Fibroblast of lung (primary cell): ENCODE measurements at regions not wholly inside any gene's neighbourhood (a gene's known extent, or its start where the extent isn't known, plus 50 kb on each side); places are given as distances from the start of the nearest gene placed in this dataset.

Source experiments
- DNase-seq, 2 donors: peaks; one replicate each; pipeline versions ENCODE4 v3.0.0 to v3.0.0-alpha.2; 2010; ENCODE audit warnings: low read depth in 2 of 2
- H2AFZ ChIP-seq: 2 replicates; pipeline ENCODE4 v1.5.1; 2012; ENCODE audit warnings: low read length, control low read depth, inconsistent platforms
- H3K27ac ChIP-seq: 2 replicates; pipeline ENCODE4 v1.5.1; 2011; ENCODE audit warnings: low read length, control low read depth; ENCODE audit not compliant: insufficient read depth
- H3K27me3 ChIP-seq: 2 replicates; pipeline ENCODE4 v1.5.1; 2011; ENCODE audit warnings: mild to moderate bottlenecking, low read length; ENCODE audit not compliant: control insufficient read depth, insufficient read depth
- H3K36me3 ChIP-seq: 2 replicates; pipeline ENCODE4 v1.5.1; 2011; ENCODE audit warnings: low read length; ENCODE audit not compliant: control insufficient read depth, insufficient read depth
- H3K4me1 ChIP-seq: 2 replicates; pipeline ENCODE4 v1.5.1; 2011; ENCODE audit warnings: low read length; ENCODE audit not compliant: control insufficient read depth, insufficient read depth; ENCODE audit errors: extremely low read depth
- H3K4me2 ChIP-seq: 2 replicates; pipeline ENCODE4 v1.5.1; 2011; ENCODE audit warnings: low read length, control low read depth; ENCODE audit not compliant: insufficient read depth; ENCODE audit errors: extremely low read depth
- H3K4me3 ChIP-seq, 4 experiments: fragments of 200-600 bp in 1 of 4; sonication (generic) in 1 of 4; replicated peaks in 1 of 4; 2 replicates each; pipeline ENCODE4 v1.5.1; 2011 to 2016; ENCODE audit warnings: low read length in 4 of 4, low read depth in 3 of 4, mild to moderate bottlenecking in 3 of 4, control low read depth in 2 of 4, inconsistent platforms in 1 of 4, mixed read lengths in 1 of 4; ENCODE audit not compliant: insufficient read depth in 1 of 4; ENCODE audit errors: control extremely low read depth in 1 of 4
- H3K79me2 ChIP-seq: 2 replicates; pipeline ENCODE4 v1.5.1; 2012; ENCODE audit warnings: mild to moderate bottlenecking, low read length, inconsistent platforms; ENCODE audit not compliant: control insufficient read depth, insufficient read depth
- H3K9ac ChIP-seq: 2 replicates; pipeline ENCODE4 v1.5.1; 2011; ENCODE audit warnings: mild to moderate bottlenecking, low read length, control low read depth; ENCODE audit not compliant: insufficient read depth
- H3K9me3 ChIP-seq: 2 replicates; pipeline ENCODE4 v1.5.1; 2012; ENCODE audit warnings: low read depth, low read length; ENCODE audit not compliant: control insufficient read depth, insufficient read depth
- H4K20me1 ChIP-seq: 2 replicates; pipeline ENCODE4 v1.5.1; 2011; ENCODE audit warnings: low read length; ENCODE audit not compliant: control insufficient read depth, insufficient read depth; ENCODE audit errors: extremely low read depth
- EZH2 ChIP-seq: IDR thresholded peaks from 2 replicates; pipeline ENCODE4 v1.5.1; 2012; ENCODE audit warnings: low read length, control low read depth, mild to moderate bottlenecking; ENCODE audit errors: missing control alignments
- TF ChIP-seq, protein P1 (sequence below), 2 donors: IDR thresholded peaks in 1 of 2; conservative IDR thresholded peaks in 1 of 2; 1 replicate in 1 of 2; 2 replicates in 1 of 2; pipeline ENCODE4 v1.5.1; 2011 to 2012; ENCODE audit warnings: low read length in 2 of 2, control low read depth in 1 of 2, inconsistent platforms in 1 of 2, low read depth in 1 of 2, mild to moderate bottlenecking in 1 of 2

DNA sequence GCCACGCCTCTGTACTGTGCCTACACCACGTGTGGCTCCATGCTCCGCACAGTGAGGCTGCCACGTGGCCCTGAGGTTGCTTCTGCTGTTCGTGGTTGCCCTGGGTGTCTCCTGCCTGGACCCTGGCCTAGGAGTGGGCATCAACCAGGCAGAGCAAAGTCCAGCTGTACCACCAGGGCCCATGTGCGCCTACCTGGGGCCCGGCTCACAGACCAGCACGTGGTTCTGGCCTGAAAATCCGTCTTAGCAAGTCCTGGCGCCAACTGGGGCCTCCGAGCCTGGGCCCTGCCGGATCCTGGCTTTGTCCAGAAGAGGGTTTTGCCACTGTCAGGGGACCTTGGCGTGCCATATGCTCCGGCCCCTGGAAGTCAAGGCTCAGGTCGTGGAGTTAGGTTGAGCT, 107.1 kb upstream of the TTC34 start:
- H2AFZ ChIP-seq: no peak overlapping the region
- no peak overlapping the region for H3K4me2 ChIP-seq
- no peaks in the 10 kb centered on the region for H3K36me3 ChIP-seq
- no peak overlapping the region for H3K9ac ChIP-seq
- no peaks in the 10 kb centered on the region for H3K9me3 ChIP-seq
- no peaks in the 10 kb centered on the region for H4K20me1 ChIP-seq
- H3K4me1 ChIP-seq: no peaks in the 10 kb centered on the region
- no peak overlapping the region for H3K27ac ChIP-seq
- H3K27me3 ChIP-seq: no peaks in the 10 kb centered on the region
- no peak for DNase-seq
- no peak for TF ChIP-seq EZH2
- TF ChIP-seq, protein P1, sequence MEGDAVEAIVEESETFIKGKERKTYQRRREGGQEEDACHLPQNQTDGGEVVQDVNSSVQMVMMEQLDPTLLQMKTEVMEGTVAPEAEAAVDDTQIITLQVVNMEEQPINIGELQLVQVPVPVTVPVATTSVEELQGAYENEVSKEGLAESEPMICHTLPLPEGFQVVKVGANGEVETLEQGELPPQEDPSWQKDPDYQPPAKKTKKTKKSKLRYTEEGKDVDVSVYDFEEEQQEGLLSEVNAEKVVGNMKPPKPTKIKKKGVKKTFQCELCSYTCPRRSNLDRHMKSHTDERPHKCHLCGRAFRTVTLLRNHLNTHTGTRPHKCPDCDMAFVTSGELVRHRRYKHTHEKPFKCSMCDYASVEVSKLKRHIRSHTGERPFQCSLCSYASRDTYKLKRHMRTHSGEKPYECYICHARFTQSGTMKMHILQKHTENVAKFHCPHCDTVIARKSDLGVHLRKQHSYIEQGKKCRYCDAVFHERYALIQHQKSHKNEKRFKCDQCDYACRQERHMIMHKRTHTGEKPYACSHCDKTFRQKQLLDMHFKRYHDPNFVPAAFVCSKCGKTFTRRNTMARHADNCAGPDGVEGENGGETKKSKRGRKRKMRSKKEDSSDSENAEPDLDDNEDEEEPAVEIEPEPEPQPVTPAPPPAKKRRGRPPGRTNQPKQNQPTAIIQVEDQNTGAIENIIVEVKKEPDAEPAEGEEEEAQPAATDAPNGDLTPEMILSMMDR (conservative IDR thresholded peaks at IDR 0.05 in 1 of 2, IDR thresholded peaks at IDR 0.05 in 1 of 2; ENCODE audit: low read depth in 1 of 2, low read length in 2 of 2): no peak
- H3K79me2 ChIP-seq: no peaks in the 10 kb centered on the region
- H3K4me3 ChIP-seq: no peak overlapping the region

DNA sequence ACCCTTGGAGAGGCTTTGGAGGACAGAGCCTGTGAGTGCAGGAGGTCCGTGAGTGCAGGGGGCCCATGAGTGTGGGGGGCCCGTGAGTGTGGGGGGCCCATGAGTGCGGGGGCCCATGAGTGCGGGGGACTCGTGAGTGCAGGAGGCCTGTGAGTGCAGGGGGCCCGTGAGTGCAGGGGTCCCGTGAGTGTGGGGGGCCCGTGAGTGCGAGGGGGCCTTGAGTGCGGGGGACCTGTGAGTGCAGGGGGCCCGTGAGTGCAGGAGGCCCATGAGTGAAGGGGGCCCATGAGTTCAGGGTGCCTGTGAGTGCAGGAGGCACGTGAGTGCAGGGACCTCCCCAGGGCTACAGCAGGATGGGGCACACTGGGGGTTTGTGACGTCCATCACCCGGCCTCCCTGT, 108.3 kb upstream of the TTC34 start:
- TF ChIP-seq, protein P1 (conservative IDR thresholded peaks at IDR 0.05 in 1 of 2, IDR thresholded peaks at IDR 0.05 in 1 of 2; ENCODE audit: low read depth in 1 of 2, low read length in 2 of 2): no peak
- no peak for TF ChIP-seq EZH2
- no peak overlapping the region for H3K27ac ChIP-seq
- H3K4me1 ChIP-seq: no peaks in the 10 kb centered on the region
- no peaks in the 10 kb centered on the region for H3K9me3 ChIP-seq
- H3K4me3 ChIP-seq: no peak overlapping the region
- H3K36me3 ChIP-seq: no peaks in the 10 kb centered on the region
- H4K20me1 ChIP-seq: no peaks in the 10 kb centered on the region
- H3K27me3 ChIP-seq: no peaks in the 10 kb centered on the region
- H3K4me2 ChIP-seq: no peak overlapping the region
- H2AFZ ChIP-seq: no peak overlapping the region
- H3K79me2 ChIP-seq: no peaks in the 10 kb centered on the region
- no peak overlapping the region for H3K9ac ChIP-seq
- no peak for DNase-seq

DNA sequence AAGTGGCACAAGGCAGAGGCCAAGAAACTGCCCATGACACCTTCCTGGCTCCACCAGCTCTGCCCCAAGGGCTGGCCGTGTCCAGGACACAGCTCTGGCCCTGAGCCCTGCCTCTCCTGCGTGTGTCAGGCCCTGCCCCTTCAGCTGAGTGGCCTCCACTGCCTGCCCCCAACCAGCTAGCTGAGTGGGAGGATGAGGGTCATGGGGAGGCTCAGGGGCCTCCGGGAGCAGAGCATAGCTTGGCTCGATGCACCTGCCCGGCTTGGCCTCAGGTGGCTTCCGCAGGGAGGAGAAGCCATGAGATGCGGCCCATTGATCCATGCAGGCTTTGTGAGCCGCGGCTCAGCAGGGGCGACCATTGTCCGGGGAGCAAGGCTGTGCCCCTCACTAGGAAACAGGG, 108.7 kb upstream of the TTC34 start:
- DNase-seq: no peak
- no peak overlapping the region for H3K27ac ChIP-seq
- no peaks in the 10 kb centered on the region for H3K36me3 ChIP-seq
- H3K4me2 ChIP-seq: no peak overlapping the region
- H3K9ac ChIP-seq: no peak overlapping the region
- no peaks in the 10 kb centered on the region for H3K9me3 ChIP-seq
- no peak overlapping the region for H3K4me3 ChIP-seq
- no peaks in the 10 kb centered on the region for H4K20me1 ChIP-seq
- no peaks in the 10 kb centered on the region for H3K79me2 ChIP-seq
- no peaks in the 10 kb centered on the region for H3K27me3 ChIP-seq
- H3K4me1 ChIP-seq: no peaks in the 10 kb centered on the region
- TF ChIP-seq, protein P1 (conservative IDR thresholded peaks at IDR 0.05 in 1 of 2, IDR thresholded peaks at IDR 0.05 in 1 of 2; ENCODE audit: low read depth in 1 of 2, low read length in 2 of 2): no peak
- TF ChIP-seq EZH2: no peak
- no peak overlapping the region for H2AFZ ChIP-seq
